Hematopoietic multipotent progenitor cell treated with erythropoietin and hydrocortisone succinate and interleukin-3 and kit ligand, for 6 days (in vitro differentiated cells): ENCODE measurements at regions not wholly inside any gene's neighbourhood (a gene's known extent, or its start where the extent isn't known, plus 50 kb on each side); places are given as distances from the start of the nearest gene placed in this dataset.
"Not testable (repeated sequence)": the region's sequence is repeated elsewhere in the genome, so short reads cannot be mapped to it uniquely, and the experiment has no call there.

Experiments used
- DNase-seq: peaks from one replicate; pipeline ENCODE4 v3.0.0-alpha.2; 2015

DNA sequence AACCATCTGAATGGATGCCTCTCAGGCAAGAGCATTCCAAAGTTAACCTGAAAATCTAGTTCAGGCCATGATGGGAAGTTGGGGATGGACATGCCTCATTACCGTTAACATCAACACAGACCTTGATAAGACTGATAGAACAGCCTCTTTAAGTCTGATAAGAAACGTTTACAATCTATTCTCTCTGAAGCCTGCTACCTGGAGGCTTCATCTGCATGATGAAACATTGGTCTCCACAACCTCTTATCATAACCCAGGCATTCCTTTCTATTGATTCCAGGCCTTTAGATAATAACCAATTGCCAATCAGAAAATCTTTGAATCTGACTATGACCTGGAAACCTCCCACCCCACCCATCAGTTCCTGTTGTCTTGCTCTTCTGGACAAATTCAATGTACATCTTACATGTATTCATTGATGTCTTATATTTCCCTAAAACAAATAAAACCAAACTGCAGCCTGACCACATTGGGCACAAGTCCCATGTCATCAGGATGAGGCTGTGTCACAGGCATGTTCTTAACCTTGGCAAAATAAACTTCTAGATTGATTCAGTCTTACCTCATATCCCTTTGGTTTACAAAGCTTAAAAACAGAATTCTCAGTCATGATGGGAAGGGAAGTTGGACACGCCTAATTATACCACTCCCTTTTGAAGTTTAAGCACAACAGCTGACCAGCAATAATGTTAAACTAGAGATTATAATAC lies 843.8 kb upstream of the SPRY2 start:
- DNase-seq, result no peak

DNA sequence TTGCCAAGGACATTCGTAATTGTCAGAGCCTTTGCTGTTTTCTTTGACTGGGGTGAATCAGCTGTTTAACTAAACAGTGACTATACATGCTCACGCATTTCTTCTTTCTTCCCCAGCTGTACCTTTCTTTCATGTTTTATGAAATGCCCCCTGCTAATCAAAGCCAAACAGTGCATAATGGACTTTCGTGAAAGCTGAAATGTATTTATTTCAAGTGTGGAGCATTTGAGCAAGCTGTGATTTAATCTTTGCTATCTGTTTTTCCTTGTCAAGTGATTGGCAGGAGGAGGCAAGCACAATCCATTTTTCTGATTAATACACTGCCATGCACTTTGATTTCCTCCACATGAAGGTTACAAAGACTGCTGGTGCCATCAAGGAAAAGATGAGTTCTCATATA lies 831.7 kb upstream of the SPRY2 start:
- DNase-seq, result no peak

- peak; percentile 55 for DNase-seq
Observed at GRCh38 chr13:81171065-81171647, 830.2 kb upstream of the SPRY2 start.

DNA sequence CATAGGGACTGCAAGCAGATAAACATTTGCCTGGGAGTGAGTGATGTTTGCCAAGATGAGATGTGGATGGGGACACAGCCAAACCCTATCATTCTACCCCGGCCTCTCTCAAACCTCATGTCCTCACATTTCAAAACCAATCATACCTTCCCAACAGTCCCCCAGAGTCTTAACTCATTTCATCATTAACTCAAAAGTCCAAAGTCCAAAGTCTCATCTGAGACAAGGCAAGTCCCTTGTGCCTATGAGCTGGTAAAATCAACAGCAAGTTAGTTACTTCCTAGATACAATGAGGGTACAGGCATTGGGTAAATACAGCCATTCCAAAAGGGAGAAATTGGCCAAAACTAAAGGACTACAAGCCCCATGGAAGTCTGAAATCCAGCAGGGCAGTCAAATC lies 822.9 kb upstream of the SPRY2 start:
- not testable (repeated sequence) for DNase-seq

GRCh38 chr13:81153478-81153877 lies 812.6 kb upstream of the SPRY2 start:
- DNase-seq, result no peak

- no peak for DNase-seq
Observed at GRCh38 chr13:81148822-81149221, 807.9 kb upstream of the SPRY2 start.

GRCh38 chr13:81146576-81146975 lies 805.6 kb upstream of the SPRY2 start:
- DNase-seq, result not testable (repeated sequence)

DNA sequence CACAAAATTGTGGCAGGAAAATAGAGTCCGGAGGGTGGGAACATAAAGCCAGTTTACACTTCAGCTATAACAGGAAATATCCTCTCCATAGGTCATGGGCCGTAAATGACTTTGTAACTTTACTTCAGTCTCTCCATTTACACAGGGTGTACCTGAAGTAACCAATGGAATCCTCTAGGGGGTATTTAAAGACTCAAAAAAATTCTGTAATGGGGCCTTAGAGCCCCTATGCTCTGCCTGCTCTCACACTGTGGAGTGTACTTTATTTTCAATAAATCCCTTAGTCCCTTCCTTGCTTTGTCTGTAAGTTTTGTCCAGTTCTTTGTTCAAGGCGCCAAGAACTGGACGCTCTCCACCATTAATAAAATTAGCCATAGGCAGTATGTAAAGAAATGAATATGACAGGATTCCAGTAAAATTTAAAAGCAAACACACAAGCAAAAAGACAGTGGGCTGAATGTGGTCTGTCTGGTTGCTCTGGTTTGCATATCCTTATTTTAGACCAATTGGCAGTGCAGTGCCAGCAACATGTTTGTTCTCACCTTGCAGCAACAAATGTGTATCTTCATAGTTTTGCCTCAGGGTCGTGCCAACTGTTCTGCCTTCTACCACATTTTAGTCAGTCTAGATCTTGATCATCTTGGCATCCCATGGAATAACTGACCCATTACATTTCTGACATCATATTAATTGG lies 801.5 kb upstream of the SPRY2 start:
- DNase-seq, result no peak

DNA sequence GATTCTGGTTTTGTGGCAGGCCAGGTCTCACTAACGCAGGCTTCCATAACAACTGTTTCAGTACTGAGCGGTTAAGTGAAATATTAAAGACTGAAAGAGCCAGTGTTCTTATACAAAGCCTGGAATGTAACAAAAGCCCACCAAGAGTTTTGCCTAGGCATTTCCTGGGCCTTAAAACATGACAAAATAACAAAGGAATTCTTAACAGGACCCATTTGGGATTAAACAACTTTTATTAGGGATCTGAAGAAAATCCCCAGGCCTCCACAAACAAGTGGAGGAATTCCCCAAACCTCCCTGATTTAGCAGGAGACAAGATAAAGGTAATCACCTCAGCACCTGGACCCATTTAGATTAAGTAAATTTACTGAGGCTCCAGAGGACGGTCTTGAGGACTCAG lies 799.7 kb upstream of the SPRY2 start:
- DNase-seq, result no peak

DNA sequence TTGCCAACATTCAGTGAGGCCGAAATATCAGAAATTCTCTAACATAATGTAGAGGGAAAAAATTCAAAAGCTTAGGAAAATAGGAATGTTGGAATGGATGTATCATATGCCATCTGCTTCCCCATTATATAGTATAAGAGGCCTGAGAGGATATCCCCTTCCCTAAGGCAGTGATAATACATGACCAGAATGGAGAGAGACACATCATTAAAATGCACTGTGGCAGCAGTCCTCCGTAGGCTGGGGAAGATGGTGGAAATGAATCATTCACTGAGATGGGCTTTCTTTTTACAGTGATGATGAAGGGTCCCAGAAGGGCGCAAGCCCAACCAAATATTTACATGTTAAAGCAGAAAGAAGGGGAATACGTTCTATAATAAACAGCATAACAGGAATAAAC lies 799.1 kb upstream of the SPRY2 start:
- DNase-seq, result no peak

DNA sequence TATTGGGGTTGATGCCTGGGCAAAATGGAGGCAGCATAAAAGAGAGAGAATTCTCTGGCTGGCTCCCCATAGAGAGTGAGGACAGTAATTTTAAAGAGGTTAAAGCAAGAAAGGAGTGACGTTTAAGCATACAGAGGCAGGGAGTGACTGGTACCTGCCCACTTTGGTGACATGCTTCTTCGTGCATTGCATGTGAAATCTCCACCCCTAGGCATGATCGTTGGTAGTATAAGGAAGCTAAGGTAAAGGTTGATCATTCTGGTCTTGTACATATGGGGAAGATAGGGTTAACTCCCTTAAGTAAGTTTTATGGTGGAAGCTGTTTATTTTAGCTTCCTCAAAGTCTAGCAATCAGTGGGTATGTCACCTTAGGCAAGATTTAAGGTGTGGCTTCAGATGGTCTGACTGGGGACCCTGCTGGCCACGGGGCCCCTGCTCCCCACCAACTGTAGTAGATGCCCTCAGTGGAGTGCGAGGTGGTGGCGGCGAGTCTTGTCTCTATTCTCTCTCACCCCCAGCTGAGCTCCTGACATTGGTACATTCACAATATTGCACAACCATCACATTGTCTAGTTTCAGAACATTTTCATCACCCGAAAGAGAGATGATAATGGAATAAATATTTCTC lies 797.5 kb upstream of the SPRY2 start:
- DNase-seq, result no peak

GRCh38 chr13:81133066-81133465 lies 792.1 kb upstream of the SPRY2 start:
- DNase-seq, result no peak

- no peak for DNase-seq
Observed at GRCh38 chr13:81117416-81117815, 776.5 kb upstream of the SPRY2 start.

DNA sequence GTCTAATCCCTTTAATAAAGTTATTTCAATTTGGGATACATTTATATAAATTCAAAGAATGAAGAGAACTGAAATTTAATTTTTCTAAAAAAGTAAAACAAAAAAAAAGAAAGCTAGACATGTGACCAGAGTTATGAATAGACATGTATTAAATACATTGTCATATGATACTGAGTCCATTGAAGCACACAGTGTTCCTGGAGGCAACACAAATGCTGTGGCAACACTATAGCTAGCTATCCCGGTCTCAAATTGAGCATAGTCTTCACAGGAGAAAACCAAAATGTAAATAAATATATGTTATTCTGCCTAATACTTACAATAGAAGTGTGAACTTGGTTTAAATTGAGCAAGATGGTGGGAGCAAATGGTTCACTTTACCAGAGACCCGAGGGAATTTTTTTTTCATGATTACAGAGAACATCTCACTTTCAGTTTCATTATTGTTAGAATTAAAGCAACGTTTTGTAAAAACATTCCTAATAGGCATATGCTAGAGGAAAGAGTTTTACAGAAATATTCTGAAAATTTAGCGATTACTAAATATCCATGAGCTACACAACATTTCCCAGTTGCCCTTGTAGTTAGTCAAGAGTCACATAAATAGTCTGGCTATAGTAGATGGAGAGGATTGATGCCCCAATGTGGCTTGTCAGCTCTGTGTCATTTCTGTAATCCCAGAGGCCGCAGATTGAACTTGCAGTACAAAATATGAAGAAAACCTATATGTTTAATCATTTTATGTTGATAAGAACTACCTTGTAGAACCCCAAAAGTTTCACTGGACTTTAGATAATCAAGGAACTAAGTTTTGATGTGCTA lies 775.7 kb upstream of the SPRY2 start:
- no peak for DNase-seq

DNA sequence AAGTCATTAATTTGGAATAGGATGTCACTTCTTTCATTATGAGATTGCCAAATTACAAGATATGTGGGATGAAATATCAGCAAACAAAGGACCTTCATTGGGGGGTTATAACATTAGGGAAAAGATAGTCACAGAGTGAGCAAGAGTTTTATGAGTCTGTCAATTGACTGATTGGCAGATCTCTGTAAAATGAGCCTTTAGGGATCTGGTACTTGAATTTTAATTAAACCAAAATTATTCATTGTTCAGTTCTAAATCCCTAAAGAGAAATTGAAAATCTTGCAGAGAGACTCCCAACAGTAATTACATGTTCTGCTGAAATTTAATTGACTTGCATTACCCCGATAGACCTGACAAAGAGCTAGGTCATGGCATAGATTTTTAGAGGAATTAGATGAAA lies 768.1 kb upstream of the SPRY2 start:
- DNase-seq, result no peak

GRCh38 chr13:81106348-81106747 lies 765.4 kb upstream of the SPRY2 start:
- DNase-seq, result no peak

- DNase-seq, result no peak
Observed at GRCh38 chr13:81104035-81104715, 763.2 kb upstream of the SPRY2 start.

- not testable (repeated sequence) for DNase-seq
Observed at GRCh38 chr13:81102066-81102465, 761.1 kb upstream of the SPRY2 start.

DNA sequence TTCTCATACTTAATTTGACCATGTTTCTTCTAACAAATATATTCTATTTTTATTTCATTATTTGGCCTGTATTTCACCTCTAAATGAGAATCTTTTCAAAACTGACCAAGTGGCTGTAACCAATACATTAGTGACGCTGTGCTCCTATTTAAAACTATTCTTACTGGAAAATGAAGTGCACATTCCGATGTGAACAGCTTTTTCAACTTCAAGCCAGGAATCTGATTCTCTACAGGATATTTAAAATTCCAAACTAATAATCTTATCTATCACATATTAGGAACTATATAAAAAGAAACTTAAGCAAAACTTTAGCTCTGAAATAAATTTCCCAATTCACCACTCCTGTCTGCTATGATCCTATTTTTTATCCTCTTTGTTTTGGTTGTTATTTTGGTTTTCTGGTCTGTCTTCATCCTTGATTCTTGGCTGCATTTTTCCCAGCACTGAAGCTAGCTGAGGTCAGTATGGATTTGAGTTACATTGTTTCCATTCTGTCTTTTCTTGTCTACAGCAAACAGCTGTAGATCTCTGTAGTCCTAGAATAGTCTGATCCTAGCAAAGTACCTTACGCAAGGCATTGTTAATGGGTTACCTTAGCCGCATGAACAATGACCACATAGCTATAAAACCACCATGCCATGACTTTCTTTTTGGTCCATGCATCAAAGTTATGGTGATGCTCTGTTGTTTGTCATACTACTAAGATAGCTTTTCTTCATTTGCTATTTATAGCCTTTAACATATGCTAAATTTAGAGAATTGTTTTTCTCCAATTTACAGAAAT lies 748.6 kb upstream of the SPRY2 start:
- no peak for DNase-seq

DNA sequence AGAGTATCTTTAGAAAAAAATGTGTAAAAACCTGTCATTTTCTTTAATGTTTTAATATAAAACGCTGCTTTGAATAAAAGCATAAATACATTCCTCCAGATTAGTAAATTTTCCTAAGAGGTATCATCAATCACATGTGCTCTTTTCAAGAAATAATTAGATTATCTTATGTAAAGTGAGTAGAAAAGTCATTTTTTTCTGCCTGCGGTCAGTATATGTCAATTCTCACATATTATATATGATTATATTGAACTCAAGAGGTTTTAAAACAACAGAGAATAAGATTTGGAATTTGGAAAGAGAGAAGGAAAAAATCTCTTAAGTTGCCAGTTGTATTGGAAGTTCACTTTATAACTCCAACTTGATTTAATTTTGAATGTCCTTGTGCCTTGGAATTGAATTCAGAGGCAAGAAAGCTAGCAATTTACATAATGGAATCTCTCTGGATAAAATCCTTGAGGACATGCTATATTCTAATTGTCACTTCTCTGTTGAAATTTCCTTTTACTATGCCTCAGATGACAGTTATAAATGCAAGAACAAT lies 740.1 kb upstream of the SPRY2 start:
- no peak for DNase-seq

- DNase-seq, result no peak
Observed at GRCh38 chr13:81078048-81078447, 737.1 kb upstream of the SPRY2 start.
